ENCODE measurements at regions not wholly inside any gene's neighbourhood (a gene's known extent, or its start where the extent isn't known, plus 50 kb on each side); places are given as distances from the start of the nearest gene placed in this dataset.
A peak's percentile ranks its signal among the peaks of the same experiment; 100 is the strongest.

DNA sequence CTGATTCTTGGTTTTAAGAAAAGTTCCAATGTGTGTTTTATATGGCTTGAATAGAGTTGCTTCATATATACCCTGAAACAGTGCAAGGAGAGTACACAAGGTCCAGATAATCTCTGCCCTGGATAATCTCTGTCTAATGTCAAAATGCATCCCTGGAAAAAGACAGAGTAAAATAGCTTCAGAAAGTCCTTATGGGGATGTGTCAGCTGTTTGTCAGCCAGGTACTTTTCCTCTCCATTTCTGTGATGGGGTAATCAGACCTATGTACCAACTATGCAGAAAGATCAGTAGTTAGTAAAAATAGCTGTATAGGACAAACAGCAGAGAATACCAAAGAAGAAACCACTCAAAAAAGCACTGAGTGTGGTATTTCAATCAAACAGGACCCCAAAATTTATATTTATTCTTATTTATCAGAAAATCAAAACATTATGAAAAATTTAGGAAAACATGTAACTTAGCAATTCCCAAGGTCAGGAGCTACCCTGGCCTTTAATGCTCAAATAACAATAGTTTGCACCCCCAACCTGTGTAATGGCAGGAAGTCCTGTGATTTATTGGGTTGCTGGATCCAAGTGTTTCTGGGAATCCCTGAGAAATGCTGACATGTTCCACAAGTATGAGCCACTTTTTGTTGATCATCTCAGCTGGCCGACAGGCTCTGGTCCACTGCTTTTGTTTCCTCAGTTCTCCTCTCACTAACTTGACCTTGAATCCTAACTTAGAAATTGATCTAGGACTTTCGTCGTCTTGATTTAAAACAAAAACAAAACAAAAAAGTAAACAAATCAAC, 69.6 kb downstream of the MDH1 start:
- no peak for DNase-seq (ENCODE audit: low spot score)

DNA sequence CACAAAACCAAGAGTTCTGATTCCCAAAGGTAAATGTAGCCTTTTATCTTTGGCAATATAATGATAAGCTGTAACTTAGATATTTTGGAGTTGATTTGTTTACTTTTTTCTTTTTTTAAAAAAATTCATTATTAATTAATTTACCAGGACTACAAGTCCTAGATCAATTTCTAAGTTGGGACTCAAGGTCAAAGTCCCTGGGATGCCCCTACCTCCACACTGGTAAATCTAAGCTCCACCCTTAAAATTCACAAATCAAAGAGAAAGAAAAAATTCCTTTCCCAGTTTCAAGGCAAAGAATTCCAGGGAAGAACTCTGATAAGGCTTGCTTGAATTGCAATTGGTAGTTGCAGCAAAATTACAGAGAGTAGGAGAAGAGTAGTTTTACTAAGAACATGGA, 71.3 kb downstream of the MDH1 start:
- DNase-seq (ENCODE audit: low spot score): no peak

DNA sequence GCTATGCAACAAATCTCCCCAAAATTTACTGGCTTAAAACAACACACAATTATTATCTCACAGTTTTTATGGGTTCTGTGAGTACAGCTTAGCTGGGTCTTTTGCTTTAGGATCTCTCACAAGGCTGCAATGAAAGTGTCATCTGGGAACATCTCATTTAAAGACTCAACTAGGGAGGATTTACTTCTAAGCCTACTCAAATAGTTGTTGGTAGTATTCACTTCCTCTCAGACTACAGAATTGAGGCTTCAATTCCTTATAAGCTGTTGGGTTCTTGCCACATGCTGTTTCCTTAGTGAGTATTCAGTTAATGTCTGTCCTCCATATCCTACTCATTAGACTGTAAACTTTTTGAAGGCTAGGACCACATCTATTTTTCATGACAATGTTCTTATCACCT, 72.3 kb downstream of the MDH1 start:
- DNase-seq (ENCODE audit: low spot score): no peak

DNA sequence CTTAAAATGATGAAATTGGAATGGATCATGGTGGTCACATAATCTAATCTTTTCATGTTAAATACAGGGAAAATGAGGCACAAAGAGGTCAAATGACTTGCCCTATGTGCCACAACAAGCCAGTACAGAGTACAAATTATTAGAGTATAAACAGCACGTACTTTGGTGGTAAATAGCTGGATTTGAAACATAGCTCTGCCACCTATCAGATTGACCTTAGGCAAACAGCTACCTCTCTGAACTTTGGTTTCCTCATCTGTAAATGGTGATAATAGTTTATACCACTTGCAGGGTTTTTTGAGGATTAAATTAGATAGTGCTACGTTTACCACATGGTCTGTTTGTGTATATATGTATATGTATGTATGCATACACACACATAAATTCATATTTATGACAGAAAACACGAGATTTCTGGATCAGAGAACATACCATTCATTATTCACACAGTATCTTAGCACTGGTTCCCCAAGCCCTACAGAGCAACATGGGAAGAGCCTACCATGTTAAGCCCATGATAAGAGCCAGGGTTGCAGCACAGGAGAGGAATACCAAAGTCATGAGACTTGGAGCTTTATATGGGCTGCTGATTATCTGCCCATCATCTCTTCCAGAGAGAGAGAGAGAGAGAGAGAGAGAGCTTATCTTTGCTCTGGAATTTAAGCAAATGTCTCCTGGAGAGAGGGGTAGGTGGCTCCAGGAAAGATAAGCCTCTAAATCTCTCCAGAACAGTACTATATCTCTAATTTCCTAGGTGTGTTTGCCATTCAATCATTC, 73.5 kb downstream of the MDH1 start:
- DNase-seq (ENCODE audit: low spot score): no peak

DNA sequence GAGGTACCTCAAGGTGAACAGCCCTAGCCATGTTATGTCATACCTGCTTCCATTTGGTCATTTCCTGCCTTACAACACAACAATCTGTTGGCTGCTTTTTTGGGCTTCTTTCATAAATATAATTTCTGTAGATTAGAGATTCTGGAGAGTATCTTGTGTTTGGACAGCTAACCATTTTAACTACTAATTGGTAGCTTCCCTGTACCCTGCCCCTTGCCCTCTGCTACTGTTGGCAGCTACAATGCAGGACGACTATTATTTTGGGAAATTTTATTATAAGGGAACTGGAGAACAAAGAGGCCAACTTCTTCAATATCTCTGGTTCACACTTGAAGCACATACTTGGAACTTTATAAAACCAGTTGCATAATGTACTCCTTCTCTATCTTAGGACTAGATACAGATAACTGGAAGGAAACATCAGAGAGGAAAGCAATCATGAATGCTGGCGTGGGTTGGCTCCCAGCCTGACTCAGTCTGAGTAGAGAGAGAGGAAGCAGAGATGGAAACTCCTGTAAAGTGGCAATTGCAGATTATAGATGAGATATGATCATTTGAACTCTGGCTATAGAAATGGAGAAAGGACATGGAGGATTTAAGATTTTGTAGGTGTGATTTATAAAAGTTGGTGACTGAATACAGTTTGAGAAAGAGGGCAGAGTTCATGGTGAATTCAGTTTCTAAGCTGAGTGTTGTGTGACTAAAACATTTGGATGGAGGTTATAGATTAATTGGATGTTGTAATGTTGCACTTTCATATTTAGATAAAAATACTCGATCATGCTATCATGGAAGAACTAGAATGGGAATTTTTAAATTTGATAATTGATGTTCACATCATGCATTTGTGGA, 74.5 kb downstream of the MDH1 start:
- DNase-seq (ENCODE audit: low spot score): no peak

DNA sequence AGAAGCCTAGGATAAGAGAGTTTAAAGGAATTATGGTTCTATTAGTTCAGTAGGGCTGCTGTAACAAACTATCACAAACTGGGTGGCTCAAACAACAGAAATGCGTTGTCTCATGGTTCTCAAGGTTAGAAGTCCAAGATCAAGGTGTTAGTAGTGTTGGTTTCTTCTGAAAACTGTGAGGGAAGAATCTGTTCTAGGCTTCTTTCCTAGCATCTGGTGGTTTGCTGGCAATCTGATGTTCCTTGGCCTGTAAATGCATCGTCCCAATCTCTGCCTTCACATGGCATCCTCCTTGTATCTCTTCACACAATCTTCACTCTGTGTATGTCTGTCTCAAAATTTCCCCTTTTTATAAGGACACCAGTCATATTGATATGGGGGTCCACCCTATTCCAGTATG, 76.3 kb downstream of the MDH1 start:
- no peak for DNase-seq (ENCODE audit: low spot score)

DNA sequence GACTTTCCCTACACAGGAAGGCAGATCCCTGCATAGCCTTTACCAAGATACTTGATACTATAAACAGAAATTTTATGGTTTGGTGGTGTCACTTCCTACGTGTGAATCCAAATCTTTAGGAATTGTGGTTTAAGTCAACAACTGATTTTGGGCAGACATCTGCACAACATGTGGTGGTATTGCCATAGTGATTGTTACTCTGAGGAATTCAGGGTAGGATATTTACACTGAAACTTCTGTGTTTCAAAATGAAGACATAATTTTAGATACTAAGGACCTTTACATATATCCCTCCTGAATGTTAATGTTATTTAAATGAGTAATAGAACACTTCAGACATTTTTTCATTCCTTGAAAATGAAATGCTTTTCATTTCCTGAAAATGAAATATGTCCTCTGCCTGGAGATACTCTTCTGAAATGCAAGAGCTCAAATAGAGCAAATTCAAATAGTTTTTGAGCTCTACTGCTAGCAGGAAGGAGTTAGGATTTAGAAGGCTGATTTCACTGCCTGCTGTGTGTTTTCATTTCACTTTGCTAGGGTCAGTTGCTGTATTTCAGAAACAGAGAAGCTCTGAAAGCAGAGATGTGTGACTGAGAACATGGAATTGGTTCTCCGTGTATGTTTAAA, 77.2 kb downstream of the MDH1 start:
- DNase-seq (ENCODE audit: low spot score): no peak

DNA sequence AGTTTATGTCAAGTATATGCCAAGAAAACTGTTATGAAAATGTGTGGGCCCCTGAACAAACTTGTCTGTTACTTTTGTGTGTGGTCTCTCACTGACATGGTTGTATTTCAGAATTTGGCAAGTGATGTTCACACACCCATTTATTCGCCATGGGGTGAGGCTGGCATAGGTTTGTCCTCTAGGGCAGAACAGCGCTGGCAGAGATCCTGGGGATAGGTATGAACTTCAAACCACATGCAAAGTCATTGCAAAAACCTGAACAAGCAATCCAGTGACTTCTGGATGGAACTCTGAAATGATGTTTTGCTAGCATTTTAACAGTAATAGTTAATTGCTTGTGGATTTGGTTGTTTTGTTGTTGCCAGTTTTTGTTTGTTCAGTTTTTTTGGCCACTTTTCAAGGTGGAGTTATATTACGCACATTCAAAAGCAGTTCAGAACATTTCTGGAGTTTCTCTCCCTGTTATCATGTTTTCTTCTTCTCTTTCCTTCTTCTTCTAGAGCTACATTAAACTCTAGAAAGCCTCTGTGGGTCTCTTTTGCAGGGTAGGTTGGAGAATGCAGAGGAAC, 78.5 kb downstream of the MDH1 start:
- DNase-seq (ENCODE audit: low spot score): no peak

DNA sequence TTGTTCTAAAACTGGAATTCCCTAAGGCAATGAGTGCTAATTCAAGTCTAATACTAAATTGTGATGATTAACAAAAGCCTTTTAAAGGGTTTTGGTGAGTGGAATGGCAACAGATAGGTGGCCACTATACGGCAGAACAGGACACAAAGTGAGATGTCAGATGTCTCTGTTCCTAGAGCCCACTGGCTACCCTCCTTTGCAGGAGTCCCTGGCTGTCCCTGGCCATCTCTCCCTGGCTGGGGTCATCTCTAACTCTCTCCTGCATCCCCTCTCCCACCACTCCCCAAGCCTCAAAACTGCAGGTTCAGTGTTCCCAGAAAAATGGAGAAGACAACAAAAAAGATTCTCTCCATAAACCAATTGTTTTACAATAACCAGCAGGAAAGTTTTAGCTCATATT, 79.2 kb downstream of the MDH1 start:
- DNase-seq (ENCODE audit: low spot score): no peak

DNA sequence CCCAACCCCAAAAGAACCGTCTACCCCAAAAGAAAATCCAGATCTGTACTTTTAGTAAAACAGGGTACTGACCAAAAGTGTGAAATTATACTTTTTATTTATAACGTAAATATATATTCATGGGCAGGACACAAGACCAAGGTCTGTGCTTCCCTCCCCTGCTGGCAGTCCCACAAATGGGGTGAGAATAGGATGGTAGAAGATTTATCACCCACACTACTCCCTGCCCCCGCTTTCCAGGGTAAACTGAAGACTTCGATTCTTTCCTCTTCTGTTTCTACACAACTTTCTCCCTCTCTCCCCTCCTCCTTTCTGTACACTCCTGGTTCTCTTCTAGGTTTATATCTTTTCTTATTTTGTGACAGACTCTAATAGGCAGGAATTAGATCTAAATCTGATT, 79.7 kb downstream of the MDH1 start:
- no peak for DNase-seq (ENCODE audit: low spot score)

DNA sequence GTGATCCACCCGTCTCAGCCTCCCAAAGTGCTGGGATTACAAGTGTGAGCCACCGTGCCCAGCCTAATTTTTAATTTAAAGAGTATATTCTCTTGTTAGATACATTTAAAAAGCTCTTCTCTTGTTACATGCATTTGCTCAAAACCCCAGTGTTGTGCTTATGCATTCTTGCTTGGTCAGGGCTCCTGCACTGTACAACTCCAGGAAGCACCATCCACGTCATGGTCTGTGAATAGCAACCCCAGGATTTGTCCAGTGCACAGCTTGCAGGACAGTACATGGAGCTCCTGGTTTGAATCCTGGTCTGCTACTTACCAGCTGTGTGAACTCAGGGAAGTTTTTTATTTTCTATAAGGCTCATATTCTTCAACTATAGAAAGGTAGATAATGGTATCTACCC, 80.8 kb downstream of the MDH1 start:
- no peak for DNase-seq (ENCODE audit: low spot score)

DNA sequence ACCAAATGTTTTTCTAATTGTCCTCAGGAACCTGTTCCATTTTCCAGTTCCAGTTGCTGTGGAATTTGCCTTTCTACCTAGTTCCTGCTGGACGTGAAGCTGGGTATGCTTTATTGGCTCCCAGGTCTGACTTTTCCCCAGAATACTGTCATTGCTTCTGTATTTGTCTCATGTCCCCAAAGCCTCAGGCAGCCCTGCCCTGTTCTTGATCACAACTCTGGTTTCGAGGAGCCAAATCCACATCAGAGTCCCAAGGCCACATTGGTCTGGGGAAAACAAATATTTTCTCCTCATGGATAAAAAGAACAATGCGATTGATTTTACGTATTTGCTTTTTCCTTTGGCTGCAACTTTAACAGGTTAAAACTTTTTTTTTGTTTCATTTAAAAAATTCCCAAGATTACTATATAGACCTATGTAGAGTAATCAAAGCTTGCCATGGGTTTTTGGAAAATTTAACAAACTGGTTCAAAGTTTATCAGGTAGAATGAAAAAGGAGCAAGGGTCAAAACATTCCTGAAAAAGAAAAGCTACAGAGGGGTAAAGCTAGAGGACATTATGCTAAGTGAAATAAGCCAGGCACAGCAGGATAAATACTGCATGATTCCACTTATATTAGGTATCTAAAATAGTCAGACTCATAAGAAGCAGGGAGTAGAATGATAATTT, 85.2 kb downstream of the MDH1 start:
- no peak for DNase-seq (ENCODE audit: low spot score)

DNA sequence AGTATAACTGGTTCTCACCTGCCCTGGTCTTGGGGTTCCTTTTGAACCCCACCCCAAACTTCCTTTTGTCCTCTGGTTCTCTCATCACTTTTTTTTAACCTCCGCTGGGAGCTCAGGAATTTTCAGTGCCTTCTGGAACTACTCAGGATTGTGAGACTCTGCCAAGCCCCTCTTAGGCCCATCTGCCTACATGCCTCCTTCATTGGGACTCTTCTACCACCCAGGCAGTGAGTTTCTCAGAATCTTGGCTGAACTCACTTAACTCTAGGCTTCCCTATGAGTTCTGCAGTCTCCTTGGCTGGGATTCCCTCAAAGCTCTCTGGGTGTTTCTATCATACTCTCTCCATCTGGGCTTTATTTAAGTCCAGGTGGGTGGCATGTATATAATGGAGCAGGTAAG, 86.3 kb downstream of the MDH1 start:
- no peak for DNase-seq (ENCODE audit: low spot score)

DNA sequence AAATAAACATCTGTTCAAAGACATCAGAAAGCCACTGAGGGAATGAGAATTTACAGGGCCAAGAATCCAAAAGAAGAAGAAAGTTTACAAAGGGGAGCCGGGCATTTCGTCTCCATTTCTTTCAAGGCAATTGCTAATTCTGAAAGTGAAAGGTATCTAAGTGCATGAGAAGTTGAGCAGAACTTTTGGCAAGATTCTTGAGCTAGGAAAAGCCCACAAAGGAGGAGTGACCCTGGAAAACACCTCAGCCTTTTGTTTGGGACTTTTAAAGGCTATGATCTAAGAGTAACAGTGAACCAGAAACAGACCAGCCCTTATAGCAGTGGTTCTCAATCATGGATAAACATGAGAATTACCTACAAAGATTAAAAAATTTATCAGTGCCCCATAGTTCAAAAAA, 87.4 kb downstream of the MDH1 start:
- no peak for DNase-seq (ENCODE audit: low spot score)

DNA sequence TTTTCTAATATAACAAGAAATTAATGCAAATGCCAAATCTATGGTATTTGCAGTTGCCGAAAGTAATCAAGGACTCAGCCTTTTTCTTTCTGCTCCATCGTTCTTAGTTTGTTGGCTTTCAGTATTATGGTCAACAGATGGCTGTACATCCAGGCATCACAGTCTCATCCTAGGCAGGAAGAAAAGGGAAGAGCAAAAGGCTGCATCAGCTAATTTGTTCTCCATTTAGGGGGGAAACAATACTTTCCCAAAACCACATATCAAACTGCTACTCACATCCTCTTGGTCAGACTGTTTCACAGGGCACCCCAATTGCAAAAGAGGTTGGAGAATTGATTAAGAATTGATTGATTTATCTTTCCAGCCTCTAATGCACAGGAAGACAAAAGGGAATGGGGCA, 89.3 kb downstream of the MDH1 start:
- no peak for DNase-seq (ENCODE audit: low spot score)

DNA sequence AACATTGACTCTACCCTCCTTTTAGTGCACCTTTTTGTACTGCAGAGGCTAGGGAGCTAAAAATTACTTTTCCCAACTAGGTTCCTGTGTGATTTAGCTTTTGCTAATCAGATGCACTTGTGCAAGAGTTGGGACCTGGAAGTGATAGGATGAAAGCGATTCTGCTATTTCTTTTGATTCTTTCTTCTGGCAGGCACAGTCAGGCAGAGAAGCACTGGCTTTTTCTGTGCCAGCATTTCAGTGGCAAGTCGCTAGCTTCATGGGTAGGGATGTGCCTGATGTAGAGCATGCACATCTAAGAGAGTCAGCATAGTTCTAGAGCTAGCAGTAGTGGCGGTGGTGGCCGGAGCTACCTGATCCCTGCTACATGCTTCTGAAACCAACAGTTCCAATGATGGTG, 89.8 kb downstream of the MDH1 start:
- DNase-seq (ENCODE audit: low spot score): no peak

DNA sequence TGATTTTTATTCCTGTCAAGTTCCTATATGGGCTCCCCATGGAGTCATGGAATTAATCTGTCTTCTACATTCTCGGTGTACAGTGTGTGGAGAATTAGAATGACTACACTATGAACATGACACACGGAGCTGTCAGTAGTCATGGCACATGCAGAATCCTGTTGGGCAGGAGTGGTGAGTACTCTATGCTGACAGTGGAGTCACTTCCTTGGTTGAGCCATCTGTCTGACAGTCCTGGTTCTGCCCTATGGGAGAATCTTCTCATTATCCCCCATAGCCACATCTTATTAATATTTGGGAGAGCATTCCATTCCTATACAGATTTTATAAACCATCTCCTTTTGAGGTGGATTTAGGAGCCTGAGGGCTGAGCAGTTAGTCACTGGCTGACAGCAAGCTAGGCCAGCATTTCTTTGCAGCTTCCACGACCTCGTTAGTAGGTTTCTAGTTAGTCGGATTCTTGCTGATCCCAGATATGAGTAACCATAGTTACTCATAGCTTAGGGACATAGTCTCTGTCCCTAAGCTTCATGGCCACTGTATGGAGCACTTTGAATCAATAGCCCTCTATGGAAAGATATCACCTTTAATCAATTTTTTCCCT, 90.6 kb downstream of the MDH1 start:
- no peak for DNase-seq (ENCODE audit: low spot score)

DNA sequence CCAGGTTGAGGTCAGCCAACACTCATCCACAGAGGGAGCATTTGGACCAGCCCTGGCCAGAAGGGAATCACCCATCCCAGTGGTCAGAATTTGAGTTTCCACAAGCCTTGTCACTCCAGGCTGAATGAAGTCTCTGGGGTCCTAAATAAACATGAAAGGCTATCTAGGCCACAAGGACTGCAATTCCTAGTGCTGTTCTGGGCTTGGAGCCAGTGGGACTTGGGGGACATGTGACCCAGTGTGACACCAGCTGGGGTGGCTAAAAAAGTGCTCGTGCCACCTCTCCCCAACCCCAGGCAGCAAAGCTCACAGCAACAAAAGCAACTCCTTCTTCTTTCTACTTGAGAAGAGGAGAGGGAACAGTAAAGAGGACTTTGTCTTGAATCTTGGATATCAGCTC, 91.7 kb downstream of the MDH1 start:
- DNase-seq (ENCODE audit: low spot score): no peak

DNA sequence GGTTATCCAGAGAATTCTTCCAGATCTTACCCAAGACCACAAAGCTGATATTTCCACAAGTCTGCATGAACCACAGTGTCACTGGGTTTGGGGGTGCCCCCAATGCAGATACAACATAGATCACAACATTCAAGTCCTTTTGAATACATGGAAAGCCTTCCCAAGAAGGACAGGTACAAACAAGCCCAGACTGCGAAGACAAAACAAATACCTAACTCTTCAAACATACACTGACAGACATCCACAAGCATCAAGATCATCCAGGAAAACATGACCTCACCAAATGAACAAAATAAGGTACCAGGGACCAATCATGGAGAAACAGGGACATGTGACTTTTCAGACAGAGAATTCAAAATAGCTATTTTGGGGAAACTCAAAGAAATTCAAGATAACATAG, 93.1 kb downstream of the MDH1 start:
- DNase-seq (ENCODE audit: low spot score): no peak

DNA sequence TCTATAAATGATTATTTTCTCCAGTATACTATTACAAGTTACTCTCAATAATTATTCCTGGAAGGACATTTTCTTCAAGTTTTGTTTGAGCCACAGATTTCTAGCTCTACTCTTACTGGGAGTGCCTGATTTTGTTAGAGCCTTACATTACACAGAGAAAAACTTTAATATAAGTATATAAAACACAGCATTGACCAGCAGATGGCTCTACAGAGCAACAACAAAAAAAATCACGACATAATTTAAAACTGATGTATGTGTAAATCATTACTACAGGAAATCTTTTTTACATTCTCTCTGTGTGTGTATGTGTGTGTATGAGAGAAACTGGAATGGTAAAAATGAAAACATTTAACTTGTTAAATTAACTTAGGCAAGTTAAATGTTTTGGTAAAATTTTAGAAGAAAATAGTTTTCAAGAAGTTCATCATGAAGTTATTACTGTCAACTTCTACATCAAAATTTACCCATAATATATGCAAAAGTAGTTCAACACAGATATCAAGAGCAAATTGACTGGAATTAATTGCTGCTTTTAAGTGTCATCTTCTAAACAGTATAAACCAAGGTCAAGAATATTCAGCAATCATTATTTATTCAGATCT, 103.3 kb downstream of the MDH1 start:
- peak; percentile 46 for DNase-seq (ENCODE audit: low spot score)

DNA sequence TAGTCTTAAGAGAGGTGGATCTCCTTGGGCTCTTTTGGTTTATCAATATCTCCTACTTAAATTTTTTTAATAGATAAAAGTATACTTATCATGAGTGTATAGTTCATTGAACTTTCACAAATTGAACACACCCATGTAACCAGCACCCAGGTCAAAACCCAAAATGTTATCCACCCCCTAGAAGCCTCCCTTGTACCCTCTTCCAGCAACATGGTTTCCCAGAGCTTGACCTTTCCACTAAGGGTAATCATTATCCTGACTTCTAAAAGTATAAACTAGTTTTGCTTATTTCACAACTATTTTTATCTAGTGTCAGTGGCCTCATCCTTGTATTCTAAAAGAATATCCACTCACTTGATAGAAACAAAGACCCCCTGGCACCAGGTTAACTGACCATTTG, 106.8 kb downstream of the MDH1 start:
- no peak for DNase-seq (ENCODE audit: low spot score)

All from pons (tissue), 1 donor.